ENCODE measurements at regions not wholly inside any gene's neighbourhood (a gene's known extent, or its start where the extent isn't known, plus 50 kb on each side); places are given as distances from the start of the nearest gene placed in this dataset.

DNA sequence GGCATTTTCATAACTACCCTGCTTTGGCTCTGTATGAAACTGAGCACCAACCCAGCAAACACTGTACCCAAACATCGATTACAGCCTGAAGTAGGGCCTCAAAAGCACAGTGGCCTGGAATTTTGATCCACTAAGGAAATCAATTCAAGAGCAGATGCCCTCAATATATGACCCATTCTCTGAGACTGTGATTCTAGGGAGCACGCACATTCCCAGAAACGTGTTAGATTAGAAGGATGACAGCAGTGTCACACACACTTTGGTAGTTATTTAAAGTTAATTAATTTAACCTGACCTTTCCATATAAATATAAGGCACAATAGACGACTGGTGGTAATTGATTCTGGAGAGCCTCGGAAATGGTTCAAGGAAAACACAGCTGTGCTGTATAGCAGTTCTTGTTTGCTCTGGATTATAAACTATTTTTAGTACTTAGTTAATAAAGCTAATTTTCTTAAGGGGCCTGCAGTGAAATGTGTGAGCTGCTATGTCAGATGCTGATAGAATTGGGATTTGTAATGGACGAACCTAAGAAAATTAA lies 126.3 kb upstream of the ZNF385D start:
- H3K4me1 Mint-ChIP-seq (ENCODE audit: insufficient read depth, unreplicated experiment), result no peaks in the 10 kb centered on the region
- intact Hi-C loops (cut with micrococcal nuclease), result no loop called here
- H3K9me3 Mint-ChIP-seq (ENCODE audit: unreplicated experiment), result no peaks in the 10 kb centered on the region
- no peaks in the 10 kb centered on the region for H3K36me3 Mint-ChIP-seq (ENCODE audit: insufficient read depth, unreplicated experiment)
- H3K4me3 Mint-ChIP-seq (ENCODE audit: unreplicated experiment), result no peak overlapping the region
- no peak for DNase-seq (ENCODE audit: unreplicated experiment)
- ChIA-PET POLR2A (no interaction called here), CTCF (interaction anchor here (0.7 kb wide), 1 partner anchor 1547 kb away, joined by 3 read pairs; no protein-coding TSS in a partner anchor)
- no peaks in the 10 kb centered on the region for H3K27me3 Mint-ChIP-seq (ENCODE audit: insufficient read depth, unreplicated experiment)
- BruUV-seq (replicated peaks), result no TSS peak
- H3K27ac Mint-ChIP-seq (ENCODE audit: low read depth, unreplicated experiment), result no peak overlapping the region
- TF ChIP-seq, protein P1, sequence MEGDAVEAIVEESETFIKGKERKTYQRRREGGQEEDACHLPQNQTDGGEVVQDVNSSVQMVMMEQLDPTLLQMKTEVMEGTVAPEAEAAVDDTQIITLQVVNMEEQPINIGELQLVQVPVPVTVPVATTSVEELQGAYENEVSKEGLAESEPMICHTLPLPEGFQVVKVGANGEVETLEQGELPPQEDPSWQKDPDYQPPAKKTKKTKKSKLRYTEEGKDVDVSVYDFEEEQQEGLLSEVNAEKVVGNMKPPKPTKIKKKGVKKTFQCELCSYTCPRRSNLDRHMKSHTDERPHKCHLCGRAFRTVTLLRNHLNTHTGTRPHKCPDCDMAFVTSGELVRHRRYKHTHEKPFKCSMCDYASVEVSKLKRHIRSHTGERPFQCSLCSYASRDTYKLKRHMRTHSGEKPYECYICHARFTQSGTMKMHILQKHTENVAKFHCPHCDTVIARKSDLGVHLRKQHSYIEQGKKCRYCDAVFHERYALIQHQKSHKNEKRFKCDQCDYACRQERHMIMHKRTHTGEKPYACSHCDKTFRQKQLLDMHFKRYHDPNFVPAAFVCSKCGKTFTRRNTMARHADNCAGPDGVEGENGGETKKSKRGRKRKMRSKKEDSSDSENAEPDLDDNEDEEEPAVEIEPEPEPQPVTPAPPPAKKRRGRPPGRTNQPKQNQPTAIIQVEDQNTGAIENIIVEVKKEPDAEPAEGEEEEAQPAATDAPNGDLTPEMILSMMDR (IDR thresholded peaks at IDR 0.05; ENCODE audit: unreplicated experiment), result no peak

DNA sequence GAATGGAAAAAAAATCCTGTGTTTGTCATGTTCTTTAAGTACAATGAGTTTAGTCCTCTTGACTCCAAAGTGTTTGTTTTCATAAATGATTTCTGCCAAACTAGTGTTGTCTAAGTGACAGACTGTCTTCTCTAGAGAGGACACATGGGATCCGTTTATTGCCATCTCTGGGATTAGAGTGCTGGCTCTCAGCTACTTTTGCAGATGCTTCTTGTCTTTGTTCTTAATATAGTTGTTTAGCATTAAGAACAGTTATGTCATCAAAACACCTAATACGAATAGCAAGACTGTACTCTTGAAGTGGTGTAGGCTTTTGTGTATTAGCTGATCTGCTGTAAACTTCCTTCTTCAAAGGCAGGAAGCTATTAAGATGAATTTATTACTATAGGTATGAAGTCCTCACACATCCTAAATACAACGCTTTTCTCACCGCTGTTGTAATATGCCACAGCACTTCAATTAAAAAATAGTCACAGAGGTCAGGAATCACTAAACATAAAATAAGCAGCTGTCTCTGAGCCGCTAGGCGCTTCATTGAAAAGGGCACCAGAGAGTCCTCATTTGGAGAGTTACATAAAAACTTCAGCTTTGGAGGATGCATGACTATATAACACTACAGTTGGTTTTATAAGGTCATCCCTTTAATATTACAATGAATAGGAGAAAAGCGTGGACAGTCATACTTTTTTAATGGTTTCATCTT lies 128.3 kb upstream of the ZNF385D start:
- intact Hi-C loops (cut with micrococcal nuclease), result no loop called here
- POLR2A ChIA-PET, result no interaction called here
- Mint-ChIP-seq H3K4me3 (ENCODE audit: unreplicated experiment) (no peak overlapping the region), H3K9me3 (ENCODE audit: unreplicated experiment) (no peaks in the 10 kb centered on the region), H3K36me3 (ENCODE audit: insufficient read depth, unreplicated experiment) (no peaks in the 10 kb centered on the region), H3K27me3 (ENCODE audit: insufficient read depth, unreplicated experiment) (no peaks in the 10 kb centered on the region), H3K27ac (ENCODE audit: low read depth, unreplicated experiment) (no peak overlapping the region), H3K4me1 (ENCODE audit: insufficient read depth, unreplicated experiment) (no peaks in the 10 kb centered on the region)
- no TSS peak for BruUV-seq (replicated peaks)
- CTCF ChIA-PET, result interaction anchor here (0.7 to 1.8 kb wide), 4 partner anchors 11 to 237 kb away, joined by 3 to 9 read pairs (median 4); no protein-coding TSS in a partner anchor
- no peak for DNase-seq (ENCODE audit: unreplicated experiment)
- TF ChIP-seq, protein P1 (IDR thresholded peaks at IDR 0.05; ENCODE audit: unreplicated experiment), result no peak

DNA sequence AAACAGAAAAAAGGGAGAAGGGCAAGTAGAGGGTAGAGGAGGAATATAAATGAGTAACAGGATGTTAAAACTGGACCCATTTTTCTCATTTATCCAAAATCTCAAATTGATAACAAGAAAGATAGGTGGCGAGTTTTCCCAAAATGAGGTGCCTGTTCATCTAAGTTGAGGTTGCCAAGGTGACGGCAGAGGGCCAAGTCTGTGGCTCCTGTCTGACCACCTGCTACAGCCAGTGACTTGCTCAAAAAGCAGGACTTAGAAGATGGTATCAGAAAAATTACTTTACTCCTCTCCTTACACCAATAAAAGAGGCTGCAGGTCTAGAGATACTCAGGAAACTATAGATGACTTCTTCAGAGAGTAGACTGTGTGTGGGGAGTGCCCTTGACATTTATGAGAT lies 137.6 kb upstream of the ZNF385D start:
- no peaks in the 10 kb centered on the region for H3K4me1 Mint-ChIP-seq (ENCODE audit: insufficient read depth, unreplicated experiment)
- POLR2A ChIA-PET, result no interaction called here

DNA sequence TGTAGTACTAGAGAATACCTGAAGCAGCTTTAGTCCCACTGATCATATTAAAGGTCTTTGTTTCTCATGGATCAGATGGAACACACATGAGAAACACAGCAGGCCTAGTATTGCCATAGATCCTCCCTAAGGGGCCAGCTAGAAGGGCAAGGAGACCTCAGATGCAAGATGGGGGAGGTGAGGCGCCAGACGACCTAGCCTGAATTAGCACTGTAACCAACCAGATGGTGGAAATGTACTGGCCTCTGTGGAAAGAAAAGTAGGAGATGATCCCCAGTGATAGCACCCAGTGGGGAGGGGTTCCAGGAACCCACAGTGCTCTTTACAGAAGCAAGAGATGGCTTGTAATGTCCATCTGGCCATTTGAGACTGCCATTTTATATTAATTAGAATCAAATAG lies 138.2 kb upstream of the ZNF385D start:
- no peaks in the 10 kb centered on the region for H3K36me3 Mint-ChIP-seq (ENCODE audit: insufficient read depth, unreplicated experiment)
- intact Hi-C loops (cut with micrococcal nuclease), result no loop called here
- no peaks in the 10 kb centered on the region for H3K9me3 Mint-ChIP-seq (ENCODE audit: unreplicated experiment)
- no peaks in the 10 kb centered on the region for H3K27me3 Mint-ChIP-seq (ENCODE audit: insufficient read depth, unreplicated experiment)
- ChIA-PET POLR2A (no interaction called here), CTCF (interaction anchor here (0.6 kb wide), 1 partner anchor 84 kb away, joined by 3 read pairs; no protein-coding TSS in a partner anchor)
- DNase-seq (ENCODE audit: unreplicated experiment), result no peak
- H3K27ac Mint-ChIP-seq (ENCODE audit: low read depth, unreplicated experiment), result no peak overlapping the region
- no peak overlapping the region for H3K4me3 Mint-ChIP-seq (ENCODE audit: unreplicated experiment)
- TF ChIP-seq, protein P1 (IDR thresholded peaks at IDR 0.05; ENCODE audit: unreplicated experiment), result no peak
- BruUV-seq (replicated peaks), result no TSS peak
- H3K4me1 Mint-ChIP-seq (ENCODE audit: insufficient read depth, unreplicated experiment), result no peaks in the 10 kb centered on the region

More for the DNA sequence above, 137.6 kb upstream of the ZNF385D start:
- Mint-ChIP-seq H3K27ac (ENCODE audit: low read depth, unreplicated experiment) (no peak overlapping the region), H3K4me3 (ENCODE audit: unreplicated experiment) (no peak overlapping the region), H3K9me3 (ENCODE audit: unreplicated experiment) (no peaks in the 10 kb centered on the region), H3K27me3 (ENCODE audit: insufficient read depth, unreplicated experiment) (no peaks in the 10 kb centered on the region), H3K36me3 (ENCODE audit: insufficient read depth, unreplicated experiment) (no peaks in the 10 kb centered on the region)
- no peak for DNase-seq (ENCODE audit: unreplicated experiment)
- no TSS peak for BruUV-seq (replicated peaks)
- TF ChIP-seq, protein P1 (IDR thresholded peaks at IDR 0.05; ENCODE audit: unreplicated experiment), result no peak
- intact Hi-C loops (cut with micrococcal nuclease), result no loop called here
- CTCF ChIA-PET, result no interaction called here

Data from MCF 10A (cell line).